ENCODE measurements at regions not wholly inside any gene's neighbourhood (a gene's known extent, or its start where the extent isn't known, plus 50 kb on each side); places are given as distances from the start of the nearest gene placed in this dataset.

DNA sequence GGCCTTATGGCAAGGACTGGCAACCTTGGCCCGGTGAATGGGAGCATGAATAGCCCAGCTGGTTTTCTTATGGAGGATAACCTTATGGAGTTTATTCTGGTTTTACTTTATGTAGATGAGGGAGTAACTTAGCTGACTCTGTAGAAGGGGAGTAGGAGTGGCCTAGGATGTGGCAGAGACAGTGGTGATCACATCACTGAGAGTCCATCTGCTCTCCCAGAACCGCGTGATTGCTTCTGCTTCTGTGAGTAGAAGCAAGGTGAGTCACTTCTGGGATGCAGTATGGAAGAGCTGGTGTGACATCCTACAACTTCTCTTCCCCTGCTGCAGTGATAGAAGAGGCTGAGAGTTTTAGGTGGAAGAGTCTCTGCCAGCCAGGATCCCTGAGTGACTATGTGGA, 129.2 kb downstream of the RPS24 start:
- Histone ChIP-seq H3K4me3 (ENCODE audit: low read depth in 1 of 2, low read length in 2 of 2) (no peak overlapping the region), H3K9me3 (ENCODE audit: control insufficient read depth in 1 of 2, low read length in 2 of 2) (peaks cover 5 to 6% of the 10 kb centered on the region in 2 donors), H3K27ac (ENCODE audit: low read length) (no peak overlapping the region), H3K4me1 (ENCODE audit: control insufficient read depth in 1 of 2, insufficient read depth in 2 of 2, low read length in 2 of 2) (no peaks in the 10 kb centered on the region), H3K36me3 (ENCODE audit: control insufficient read depth in 1 of 2, insufficient read depth in 2 of 2, low read length in 2 of 2) (no peaks in the 10 kb centered on the region), H3K27me3 (ENCODE audit: low read depth, low read length) (no peaks in the 10 kb centered on the region)

- Histone ChIP-seq H3K27me3 (ENCODE audit: low read depth, low read length) (no peaks in the 10 kb centered on the region), H3K36me3 (ENCODE audit: control insufficient read depth in 1 of 2, insufficient read depth in 2 of 2, low read length in 2 of 2) (no peaks in the 10 kb centered on the region), H3K4me3 (ENCODE audit: low read depth in 1 of 2, low read length in 2 of 2) (no peak overlapping the region), H3K4me1 (ENCODE audit: control insufficient read depth in 1 of 2, insufficient read depth in 2 of 2, low read length in 2 of 2) (no peaks in the 10 kb centered on the region), H3K9me3 (ENCODE audit: control insufficient read depth in 1 of 2, low read length in 2 of 2) (peaks cover 5 to 6% of the 10 kb centered on the region in 2 donors), H3K27ac (ENCODE audit: low read length) (no peak overlapping the region)
These were observed 131.0 kb downstream of the RPS24 start for GRCh38 chr10:78164702-78165101.

- H3K27ac ChIP-seq (ENCODE audit: low read length) = no peak overlapping the region
- no peaks in the 10 kb centered on the region for H3K36me3 ChIP-seq (ENCODE audit: control insufficient read depth in 1 of 2, insufficient read depth in 2 of 2, low read length in 2 of 2)
- H3K4me1 ChIP-seq (ENCODE audit: control insufficient read depth in 1 of 2, insufficient read depth in 2 of 2, low read length in 2 of 2) = no peaks in the 10 kb centered on the region
- peaks cover 5 to 6% of the 10 kb centered on the region in 2 donors for H3K9me3 ChIP-seq (ENCODE audit: control insufficient read depth in 1 of 2, low read length in 2 of 2)
- no peaks in the 10 kb centered on the region for H3K27me3 ChIP-seq (ENCODE audit: low read depth, low read length)
- no peak overlapping the region for H3K4me3 ChIP-seq (ENCODE audit: low read depth in 1 of 2, low read length in 2 of 2)
These were observed 131.5 kb downstream of the RPS24 start for GRCh38 chr10:78165172-78165571.

DNA sequence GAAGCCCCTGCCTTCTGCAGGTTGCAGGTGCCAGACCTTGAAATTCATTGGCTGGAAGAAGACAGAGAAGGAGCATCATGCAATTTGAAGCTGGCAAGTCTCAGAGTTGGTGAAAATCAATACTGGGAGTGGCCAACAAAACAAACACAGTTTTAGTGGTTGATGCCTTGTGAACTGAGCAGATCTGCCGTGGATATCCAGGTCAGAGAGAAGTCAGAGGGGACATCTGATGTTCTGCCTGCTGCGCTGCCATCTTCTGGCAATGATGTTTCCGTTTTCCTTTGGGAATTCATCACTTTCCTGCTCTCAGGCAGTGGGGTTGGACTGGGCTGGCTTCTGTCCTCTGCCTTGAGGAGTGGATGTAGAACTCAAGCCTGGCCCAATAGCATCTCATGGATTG, 132.0 kb downstream of the RPS24 start:
- no peak overlapping the region for H3K4me3 ChIP-seq (ENCODE audit: low read depth in 1 of 2, low read length in 2 of 2)
- H3K36me3 ChIP-seq (ENCODE audit: control insufficient read depth in 1 of 2, insufficient read depth in 2 of 2, low read length in 2 of 2) = no peaks in the 10 kb centered on the region
- H3K27ac ChIP-seq (ENCODE audit: low read length) = no peak overlapping the region
- H3K4me1 ChIP-seq (ENCODE audit: control insufficient read depth in 1 of 2, insufficient read depth in 2 of 2, low read length in 2 of 2) = no peaks in the 10 kb centered on the region
- peaks cover 5 to 6% of the 10 kb centered on the region in 2 donors for H3K9me3 ChIP-seq (ENCODE audit: control insufficient read depth in 1 of 2, low read length in 2 of 2)
- H3K27me3 ChIP-seq (ENCODE audit: low read depth, low read length) = no peaks in the 10 kb centered on the region

- H3K4me1 ChIP-seq (ENCODE audit: control insufficient read depth in 1 of 2, insufficient read depth in 2 of 2, low read length in 2 of 2) = no peaks in the 10 kb centered on the region
- peaks cover 5 to 6% of the 10 kb centered on the region in 2 donors for H3K9me3 ChIP-seq (ENCODE audit: control insufficient read depth in 1 of 2, low read length in 2 of 2)
- H3K36me3 ChIP-seq (ENCODE audit: control insufficient read depth in 1 of 2, insufficient read depth in 2 of 2, low read length in 2 of 2) = no peaks in the 10 kb centered on the region
- no peaks in the 10 kb centered on the region for H3K27me3 ChIP-seq (ENCODE audit: low read depth, low read length)
- no peak overlapping the region for H3K4me3 ChIP-seq (ENCODE audit: low read depth in 1 of 2, low read length in 2 of 2)
- no peak overlapping the region for H3K27ac ChIP-seq (ENCODE audit: low read length)
These were observed 132.6 kb downstream of the RPS24 start for GRCh38 chr10:78166261-78166660.

- H3K27me3 ChIP-seq (ENCODE audit: low read depth, low read length) = no peaks in the 10 kb centered on the region
- H3K4me3 ChIP-seq (ENCODE audit: low read depth in 1 of 2, low read length in 2 of 2) = no peak overlapping the region
- no peaks in the 10 kb centered on the region for H3K36me3 ChIP-seq (ENCODE audit: control insufficient read depth in 1 of 2, insufficient read depth in 2 of 2, low read length in 2 of 2)
- H3K4me1 ChIP-seq (ENCODE audit: control insufficient read depth in 1 of 2, insufficient read depth in 2 of 2, low read length in 2 of 2) = no peaks in the 10 kb centered on the region
- H3K27ac ChIP-seq (ENCODE audit: low read length) = no peak overlapping the region
- H3K9me3 ChIP-seq (ENCODE audit: control insufficient read depth in 1 of 2, low read length in 2 of 2) = no peaks in the 10 kb centered on the region
These were observed 135.6 kb downstream of the RPS24 start for GRCh38 chr10:78169214-78169613.

GRCh38 chr10:78170026-78170475, 136.4 kb downstream of the RPS24 start:
- Histone ChIP-seq H3K27me3 (ENCODE audit: low read depth, low read length) (no peaks in the 10 kb centered on the region), H3K4me1 (ENCODE audit: control insufficient read depth in 1 of 2, insufficient read depth in 2 of 2, low read length in 2 of 2) (no peaks in the 10 kb centered on the region), H3K36me3 (ENCODE audit: control insufficient read depth in 1 of 2, insufficient read depth in 2 of 2, low read length in 2 of 2) (no peaks in the 10 kb centered on the region), H3K27ac (ENCODE audit: low read length) (no peak overlapping the region), H3K4me3 (ENCODE audit: low read depth in 1 of 2, low read length in 2 of 2) (no peak overlapping the region), H3K9me3 (ENCODE audit: control insufficient read depth in 1 of 2, low read length in 2 of 2) (no peaks in the 10 kb centered on the region)

GRCh38 chr10:78171633-78172400, 138.2 kb downstream of the RPS24 start:
- H3K27me3 ChIP-seq (ENCODE audit: low read depth, low read length) = no peaks in the 10 kb centered on the region
- H3K4me3 ChIP-seq (ENCODE audit: low read depth in 1 of 2, low read length in 2 of 2) = no peak overlapping the region
- H3K36me3 ChIP-seq (ENCODE audit: control insufficient read depth in 1 of 2, insufficient read depth in 2 of 2, low read length in 2 of 2) = no peaks in the 10 kb centered on the region
- no peaks in the 10 kb centered on the region for H3K4me1 ChIP-seq (ENCODE audit: control insufficient read depth in 1 of 2, insufficient read depth in 2 of 2, low read length in 2 of 2)
- H3K9me3 ChIP-seq (ENCODE audit: control insufficient read depth in 1 of 2, low read length in 2 of 2) = no peaks in the 10 kb centered on the region
- no peak overlapping the region for H3K27ac ChIP-seq (ENCODE audit: low read length)

DNA sequence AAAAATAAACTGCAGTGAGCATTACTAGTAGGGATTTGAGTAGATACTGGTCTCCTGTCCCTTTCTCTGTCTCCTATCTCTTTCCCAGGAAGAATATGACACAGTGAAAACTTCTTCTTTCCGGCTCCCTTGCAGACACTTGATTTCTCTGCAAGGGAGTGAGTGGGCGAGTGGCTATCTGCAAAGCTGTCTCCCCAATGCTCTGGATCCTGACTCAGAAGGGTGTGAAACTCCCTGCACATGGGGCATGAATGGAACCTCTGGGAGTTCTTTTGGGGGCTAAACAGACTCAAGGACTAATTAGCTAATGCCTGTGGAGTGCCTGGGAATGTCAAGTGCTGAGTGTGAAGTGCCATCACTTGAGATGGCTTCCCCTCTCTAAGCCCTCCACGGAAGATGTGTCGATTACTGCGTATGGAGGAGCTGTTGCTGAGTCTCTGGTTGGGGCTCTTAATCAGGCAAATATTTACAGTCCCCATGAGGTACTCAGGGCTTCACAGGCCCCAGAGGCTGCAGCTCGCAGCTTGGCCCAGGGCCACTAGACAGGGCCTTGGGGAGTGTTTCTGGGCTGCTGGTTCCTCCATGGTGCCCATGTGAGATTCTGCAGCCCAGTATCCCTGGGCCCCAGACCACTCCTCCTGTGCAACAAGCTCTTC, 139.8 kb downstream of the RPS24 start:
- Histone ChIP-seq H3K36me3 (ENCODE audit: control insufficient read depth in 1 of 2, insufficient read depth in 2 of 2, low read length in 2 of 2) (no peaks in the 10 kb centered on the region), H3K27me3 (ENCODE audit: low read depth, low read length) (no peaks in the 10 kb centered on the region), H3K4me1 (ENCODE audit: control insufficient read depth in 1 of 2, insufficient read depth in 2 of 2, low read length in 2 of 2) (no peaks in the 10 kb centered on the region), H3K9me3 (ENCODE audit: control insufficient read depth in 1 of 2, low read length in 2 of 2) (no peaks in the 10 kb centered on the region), H3K27ac (ENCODE audit: low read length) (no peak overlapping the region), H3K4me3 (ENCODE audit: low read depth in 1 of 2, low read length in 2 of 2) (no peak overlapping the region)

GRCh38 chr10:78175444-78176015, 141.9 kb downstream of the RPS24 start:
- Histone ChIP-seq H3K4me3 (ENCODE audit: low read depth in 1 of 2, low read length in 2 of 2) (no peak overlapping the region), H3K4me1 (ENCODE audit: control insufficient read depth in 1 of 2, insufficient read depth in 2 of 2, low read length in 2 of 2) (no peaks in the 10 kb centered on the region), H3K27me3 (ENCODE audit: low read depth, low read length) (no peaks in the 10 kb centered on the region), H3K36me3 (ENCODE audit: control insufficient read depth in 1 of 2, insufficient read depth in 2 of 2, low read length in 2 of 2) (no peaks in the 10 kb centered on the region), H3K9me3 (ENCODE audit: control insufficient read depth in 1 of 2, low read length in 2 of 2) (no peaks in the 10 kb centered on the region), H3K27ac (ENCODE audit: low read length) (no peak overlapping the region)

DNA sequence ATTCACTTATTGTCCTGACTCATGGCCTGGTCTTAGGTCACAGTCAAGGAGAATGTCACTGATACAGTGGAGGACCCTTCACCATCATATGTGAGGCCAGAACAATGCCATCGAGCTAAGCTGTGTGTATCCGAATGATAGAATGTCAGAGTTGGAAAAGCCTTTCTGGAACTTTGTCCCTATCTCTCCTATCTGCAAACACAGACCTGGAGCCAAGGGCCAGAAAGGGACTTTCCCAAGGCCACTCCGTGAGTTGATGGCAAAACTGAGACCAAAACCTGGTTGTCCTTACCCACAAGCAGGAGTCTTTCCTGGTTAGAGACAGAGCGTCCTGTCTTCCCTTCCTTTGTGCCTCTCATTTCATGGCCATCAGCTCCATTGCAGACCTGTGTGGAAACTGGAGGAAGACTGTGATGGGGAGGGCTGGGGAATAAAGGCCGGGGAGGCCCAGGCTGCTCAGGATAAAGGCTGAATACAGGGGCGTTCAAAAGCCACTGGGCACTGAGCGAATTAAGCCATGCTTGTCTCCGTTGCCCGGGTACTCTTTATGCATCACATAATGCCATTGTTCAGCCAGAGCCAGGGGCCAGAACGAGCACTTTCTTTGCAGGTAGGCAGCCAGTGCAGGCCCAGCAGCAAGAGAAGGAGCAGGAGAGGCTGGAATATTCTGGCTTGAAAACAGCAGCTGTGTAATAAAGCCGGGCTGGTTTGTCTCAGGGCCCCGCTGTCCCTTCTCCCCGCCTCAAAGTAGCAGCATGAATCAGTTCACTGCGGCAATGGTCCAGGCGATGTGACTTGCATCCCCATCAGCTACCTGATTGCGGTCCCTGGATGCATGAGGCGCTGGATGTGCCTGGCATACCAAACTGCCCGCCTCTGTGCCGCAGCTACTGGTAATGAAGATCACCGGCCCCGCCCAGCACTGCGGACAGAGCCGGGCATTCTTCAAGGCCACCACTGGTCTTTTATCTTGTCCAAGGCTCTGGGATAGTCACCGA, 143.0 kb downstream of the RPS24 start:
- no peaks in the 10 kb centered on the region for H3K4me1 ChIP-seq (ENCODE audit: control insufficient read depth in 1 of 2, insufficient read depth in 2 of 2, low read length in 2 of 2)
- H3K27ac ChIP-seq (ENCODE audit: low read length) = no peak overlapping the region
- no peaks in the 10 kb centered on the region for H3K9me3 ChIP-seq (ENCODE audit: control insufficient read depth in 1 of 2, low read length in 2 of 2)
- H3K27me3 ChIP-seq (ENCODE audit: low read depth, low read length) = no peaks in the 10 kb centered on the region
- H3K36me3 ChIP-seq (ENCODE audit: control insufficient read depth in 1 of 2, insufficient read depth in 2 of 2, low read length in 2 of 2) = no peaks in the 10 kb centered on the region
- no peak overlapping the region for H3K4me3 ChIP-seq (ENCODE audit: low read depth in 1 of 2, low read length in 2 of 2)

Measured in muscle layer of duodenum (tissue), 2 donors.